H9 (cell line): ENCODE measurements at regions not wholly inside any gene's neighbourhood (a gene's known extent, or its start where the extent isn't known, plus 50 kb on each side); places are given as distances from the start of the nearest gene placed in this dataset.

Source experiments
- DNase-seq: peaks from one replicate; pipeline ENCODE4 v3.0.0-alpha.2; 2017
- H2AFZ ChIP-seq: one replicate; pipeline ENCODE4 v1.6.1; 2013; ENCODE audit warnings: mild to moderate bottlenecking, low read length, control low read depth, moderate library complexity
- H2AK5ac ChIP-seq: 2 replicates; pipeline ENCODE4 v1.6.1; 2013; ENCODE audit warnings: low read length, control low read depth, mixed read lengths; ENCODE audit not compliant: insufficient read length
- H2BK120ac ChIP-seq: one replicate; pipeline ENCODE4 v1.6.1; 2013; ENCODE audit warnings: low read depth, mild to moderate bottlenecking, low read length, control low read depth, inconsistent platforms; ENCODE audit not compliant: poor library complexity, severe bottlenecking
- H2BK12ac ChIP-seq: 2 replicates; pipeline ENCODE4 v1.6.1; 2013; ENCODE audit warnings: low read length, control low read depth, mixed read lengths, low read depth; ENCODE audit not compliant: insufficient read length
- H2BK15ac ChIP-seq: 2 replicates; pipeline ENCODE4 v1.6.1; 2013; ENCODE audit warnings: low read depth, low read length, control low read depth
- H2BK20ac ChIP-seq: one replicate; pipeline ENCODE4 v1.6.1; 2013; ENCODE audit warnings: low read depth, mild to moderate bottlenecking, low read length, control low read depth, inconsistent platforms; ENCODE audit not compliant: poor library complexity, severe bottlenecking
- H2BK5ac ChIP-seq: 2 replicates; pipeline ENCODE4 v1.6.1; 2013; ENCODE audit warnings: low read length, control low read depth, mixed read lengths; ENCODE audit not compliant: insufficient read length
- H3K14ac ChIP-seq: 2 replicates; pipeline ENCODE4 v1.6.1; 2013; ENCODE audit warnings: low read length, control low read depth; ENCODE audit not compliant: insufficient read depth
- H3K18ac ChIP-seq: 2 replicates; pipeline ENCODE4 v1.6.1; 2013; ENCODE audit warnings: low read depth, mild to moderate bottlenecking, mixed read lengths, low read length, control low read depth; ENCODE audit not compliant: insufficient read length
- H3K23ac ChIP-seq: 2 replicates; pipeline ENCODE4 v1.6.1; 2013; ENCODE audit warnings: low read length, control low read depth, mixed read lengths, low read depth; ENCODE audit not compliant: insufficient read length
- H3K23me2 ChIP-seq: 2 replicates; pipeline ENCODE4 v1.6.1; 2013; ENCODE audit warnings: low read depth, mild to moderate bottlenecking, mixed read lengths, low read length, control low read depth; ENCODE audit not compliant: insufficient read length, poor library complexity, severe bottlenecking
- H3K27ac ChIP-seq: 2 replicates; pipeline ENCODE4 v1.5.1; 2013; ENCODE audit warnings: low read length, control low read depth, mixed read lengths, low read depth; ENCODE audit not compliant: insufficient read length
- H3K27me3 ChIP-seq: 2 replicates; pipeline ENCODE4 v1.6.1; 2013; ENCODE audit warnings: low read length, control low read depth, inconsistent platforms; ENCODE audit not compliant: insufficient read depth
- H3K4ac ChIP-seq: 2 replicates; pipeline ENCODE4 v1.6.1; 2013; ENCODE audit warnings: low read depth, mild to moderate bottlenecking, control low read depth, inconsistent platforms, low read length, moderate library complexity
- H3K4me1 ChIP-seq: 2 replicates; pipeline ENCODE4 v1.6.1; 2013; ENCODE audit warnings: low read length, control low read depth, inconsistent platforms; ENCODE audit not compliant: insufficient read depth
- H3K4me2 ChIP-seq: 2 replicates; pipeline ENCODE4 v1.6.1; 2013; ENCODE audit warnings: low read length, control low read depth, mixed read lengths; ENCODE audit not compliant: insufficient read length, insufficient read depth
- H3K56ac ChIP-seq: 2 replicates; pipeline ENCODE4 v1.6.1; 2013; ENCODE audit warnings: low read depth, mild to moderate bottlenecking, mixed read lengths, low read length, control low read depth; ENCODE audit not compliant: insufficient read length
- H3K79me1 ChIP-seq: 2 replicates; pipeline ENCODE4 v1.6.1; 2013; ENCODE audit warnings: low read depth, mild to moderate bottlenecking, moderate library complexity, low read length, control low read depth, inconsistent platforms; ENCODE audit not compliant: insufficient read depth, poor library complexity, severe bottlenecking
- H3K79me2 ChIP-seq: 2 replicates; pipeline ENCODE4 v1.6.1; 2013; ENCODE audit warnings: low read length, control low read depth, inconsistent platforms; ENCODE audit not compliant: insufficient read depth
- H3K9ac ChIP-seq: 2 replicates; pipeline ENCODE4 v1.6.1; 2013; ENCODE audit warnings: low read length, control low read depth, mixed read lengths; ENCODE audit not compliant: insufficient read length; ENCODE audit errors: extremely low read depth
- H3K9me3 ChIP-seq: one replicate; pipeline ENCODE4 v1.6.1; 2013; ENCODE audit warnings: low read depth, low read length, inconsistent platforms; ENCODE audit not compliant: control insufficient read depth
- H3T11ph ChIP-seq: one replicate; pipeline ENCODE4 v1.6.1; 2013; ENCODE audit warnings: mild to moderate bottlenecking, low read length, control low read depth, inconsistent platforms
- H4K20me1 ChIP-seq: one replicate; pipeline ENCODE4 v1.6.1; 2013; ENCODE audit not compliant: control insufficient read depth, insufficient read length, insufficient read depth
- H4K5ac ChIP-seq: 2 replicates; pipeline ENCODE4 v1.6.1; 2013; ENCODE audit warnings: low read depth, mild to moderate bottlenecking, mixed read lengths, low read length, control low read depth; ENCODE audit not compliant: insufficient read length
- H4K8ac ChIP-seq: replicated peaks from 2 replicates; pipeline ENCODE4 v1.6.1; 2013; ENCODE audit warnings: low read length, control low read depth, mixed read lengths, low read depth; ENCODE audit not compliant: insufficient read length
- H4K91ac ChIP-seq: 2 replicates; pipeline ENCODE4 v1.6.1; 2013; ENCODE audit warnings: low read depth, mild to moderate bottlenecking, moderate library complexity, mixed read lengths, low read length, control low read depth; ENCODE audit not compliant: insufficient read length
- H3K27ac Mint-ChIP-seq, 3 experiments: 2 replicates in 2 of 3; 3 replicates in 1 of 3; pipeline ENCODE4 v1.8.0; 2020 to 2021; ENCODE audit warnings: mixed read lengths in 3 of 3, mild to moderate bottlenecking in 1 of 3, moderate library complexity in 1 of 3
- H3K27me3 Mint-ChIP-seq: 2 replicates; pipeline ENCODE4 v1.8.0; 2021; ENCODE audit warnings: low read depth, mild to moderate bottlenecking, moderate library complexity, mixed read lengths
- H3K36me3 Mint-ChIP-seq, 3 experiments: 2 replicates in 2 of 3; 3 replicates in 1 of 3; pipeline ENCODE4 v1.8.0; 2020 to 2021; ENCODE audit warnings: low read depth in 3 of 3, mixed read lengths in 3 of 3; ENCODE audit not compliant: insufficient read depth in 1 of 3
- H3K4me1 Mint-ChIP-seq, 2 experiments: 2 replicates each; pipeline ENCODE4 v1.8.0; 2020; ENCODE audit warnings: mixed read lengths in 2 of 2
- H3K4me3 Mint-ChIP-seq, 2 experiments: 2 replicates in 1 of 2; 3 replicates in 1 of 2; pipeline ENCODE4 v1.8.0; 2020 to 2021; ENCODE audit warnings: mild to moderate bottlenecking in 2 of 2, mixed read lengths in 2 of 2, moderate library complexity in 1 of 2
- H3K9me3 Mint-ChIP-seq, 2 experiments: 2 replicates in 1 of 2; 3 replicates in 1 of 2; pipeline ENCODE4 v1.8.0; 2020; ENCODE audit warnings: mild to moderate bottlenecking in 2 of 2, mixed read lengths in 2 of 2, moderate library complexity in 1 of 2
- CTCF ChIP-seq: fragments of 200-600 bp; sonication (generic); conservative IDR thresholded peaks from 3 replicates; pipeline ENCODE4 v1.8.0; 2021; ENCODE audit warnings: antibody characterized with exemption, mild to moderate bottlenecking
- WGBS: extraction: QIAGEN DNeasy Blood & Tissue Kit; methylation state at CpG from one replicate; pipeline ENCODE4 v1.1.7; 2013; ENCODE audit warnings: missing lambda C conversion rate, low lambda C conversion rate, mixed read lengths; ENCODE audit not compliant: insufficient read length; ENCODE audit errors: extremely low coverage; 5-methylcytosine and 5-hydroxymethylcytosine counted together

GRCh38 chr11:122424636-122425035 is 230.9 kb upstream of the UBASH3B start:
- H3K23ac ChIP-seq = no peak overlapping the region
- H3K18ac ChIP-seq = no peak overlapping the region
- no peaks in the 10 kb centered on the region for H3K23me2 ChIP-seq
- H3K4ac ChIP-seq = no peak overlapping the region
- no peak overlapping the region for H2BK12ac ChIP-seq
- H3K36me3 Mint-ChIP-seq = no peaks in the 10 kb centered on the region
- H3T11ph ChIP-seq = no peak overlapping the region
- H3K56ac ChIP-seq = no peak overlapping the region
- no peak for DNase-seq
- H3K79me2 ChIP-seq = no peaks in the 10 kb centered on the region
- H4K5ac ChIP-seq = no peak overlapping the region
- no peaks in the 10 kb centered on the region for H3K9me3 ChIP-seq
- H3K27me3 Mint-ChIP-seq = no peaks in the 10 kb centered on the region
- no peak overlapping the region for H3K27ac ChIP-seq
- no peak overlapping the region for H2AFZ ChIP-seq
- H2AK5ac ChIP-seq = no peak overlapping the region
- H3K4me3 Mint-ChIP-seq = no peak overlapping the region
- no peaks in the 10 kb centered on the region for H3K79me1 ChIP-seq
- H2BK120ac ChIP-seq = no peak overlapping the region
- no peak overlapping the region for H2BK5ac ChIP-seq
- H3K4me1 Mint-ChIP-seq = peaks cover 28 to 30% of the 10 kb centered on the region in 2 experiments
- no peak overlapping the region for H4K8ac ChIP-seq
- no peaks in the 10 kb centered on the region for H4K20me1 ChIP-seq
- no CpG with 5 or more reads among the region's 1 CpG for WGBS
- H3K27ac Mint-ChIP-seq = no peak overlapping the region
- H3K14ac ChIP-seq = no peak overlapping the region
- H3K27me3 ChIP-seq = no peaks in the 10 kb centered on the region
- no peaks in the 10 kb centered on the region for H3K9me3 Mint-ChIP-seq
- H2BK15ac ChIP-seq = no peak overlapping the region
- H3K9ac ChIP-seq = no peak overlapping the region
- no peak overlapping the region for H3K4me2 ChIP-seq
- no peak for TF ChIP-seq CTCF
- H4K91ac ChIP-seq = no peak overlapping the region
- H3K4me1 ChIP-seq = 0 out of 2 replicates have a peak, but pooled peaks cover 2% of the 10 kb centered on the region
- H2BK20ac ChIP-seq = no peak overlapping the region
